ENCODE measurements at regions not wholly inside any gene's neighbourhood (a gene's known extent, or its start where the extent isn't known, plus 50 kb on each side); places are given as distances from the start of the nearest gene placed in this dataset.

DNA sequence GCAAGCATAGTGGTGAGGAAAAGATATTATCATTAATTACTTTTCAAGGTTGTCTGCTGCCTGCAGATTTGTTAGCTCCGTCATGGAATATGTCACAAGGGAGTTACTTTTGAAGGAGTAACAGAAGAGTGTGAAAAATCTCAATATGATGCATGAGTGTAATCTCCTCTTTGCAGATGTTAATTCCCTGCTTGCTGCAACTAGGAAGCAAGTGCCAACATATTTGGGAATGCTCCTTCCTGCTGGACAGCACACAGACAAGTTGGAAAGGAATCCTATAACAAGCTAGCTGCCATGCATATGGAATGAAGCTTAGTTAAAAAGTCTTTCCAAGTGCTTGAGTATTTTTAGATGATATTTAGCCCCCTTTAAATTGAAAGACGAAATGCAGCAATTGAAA is 2023.6 kb upstream of the CDH6 start:
- DNase-seq (ENCODE audit: low spot score in 2 of 2), result no peak
- H3K36me3 ChIP-seq, result no peaks in the 10 kb centered on the region
- peaks cover 0 to 10% of the 10 kb centered on the region in 2 donors for H3K9me3 ChIP-seq
- no peak overlapping the region for H3K27ac ChIP-seq
- no peaks in the 10 kb centered on the region for H3K4me1 ChIP-seq
- intact Hi-C loops (cut with DNase I; ENCODE audit: low total_unique reads), result no loop called here
- TF ChIP-seq, protein P1, sequence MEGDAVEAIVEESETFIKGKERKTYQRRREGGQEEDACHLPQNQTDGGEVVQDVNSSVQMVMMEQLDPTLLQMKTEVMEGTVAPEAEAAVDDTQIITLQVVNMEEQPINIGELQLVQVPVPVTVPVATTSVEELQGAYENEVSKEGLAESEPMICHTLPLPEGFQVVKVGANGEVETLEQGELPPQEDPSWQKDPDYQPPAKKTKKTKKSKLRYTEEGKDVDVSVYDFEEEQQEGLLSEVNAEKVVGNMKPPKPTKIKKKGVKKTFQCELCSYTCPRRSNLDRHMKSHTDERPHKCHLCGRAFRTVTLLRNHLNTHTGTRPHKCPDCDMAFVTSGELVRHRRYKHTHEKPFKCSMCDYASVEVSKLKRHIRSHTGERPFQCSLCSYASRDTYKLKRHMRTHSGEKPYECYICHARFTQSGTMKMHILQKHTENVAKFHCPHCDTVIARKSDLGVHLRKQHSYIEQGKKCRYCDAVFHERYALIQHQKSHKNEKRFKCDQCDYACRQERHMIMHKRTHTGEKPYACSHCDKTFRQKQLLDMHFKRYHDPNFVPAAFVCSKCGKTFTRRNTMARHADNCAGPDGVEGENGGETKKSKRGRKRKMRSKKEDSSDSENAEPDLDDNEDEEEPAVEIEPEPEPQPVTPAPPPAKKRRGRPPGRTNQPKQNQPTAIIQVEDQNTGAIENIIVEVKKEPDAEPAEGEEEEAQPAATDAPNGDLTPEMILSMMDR (IDR thresholded peaks at IDR 0.05), result no peak
- TF ChIP-seq POLR2A (IDR thresholded peaks at IDR 0.05) (no peak), POLR2AphosphoS5 (IDR thresholded peaks at IDR 0.05) (no peak)
- no peak overlapping the region for H3K4me3 ChIP-seq
- no peaks in the 10 kb centered on the region for H3K27me3 ChIP-seq

DNA sequence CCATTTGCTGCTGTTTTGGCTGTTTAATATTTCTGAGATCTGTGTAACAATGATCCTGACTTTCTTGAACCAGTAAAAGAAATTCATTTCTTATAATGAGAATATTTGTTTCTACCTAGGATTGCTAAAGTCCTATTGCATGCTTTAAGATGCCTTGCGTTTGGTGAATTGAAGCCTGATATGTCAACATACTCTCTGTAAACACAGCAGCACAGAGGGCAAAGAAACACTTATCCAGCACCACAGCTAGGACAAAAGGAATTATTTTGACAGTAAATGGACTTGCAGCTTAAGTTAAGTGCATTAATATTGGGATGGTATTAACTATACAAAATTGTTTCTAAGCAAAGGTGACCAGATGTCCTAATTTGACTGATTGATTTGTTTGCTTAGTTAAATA is 2031.2 kb upstream of the CDH6 start:
- intact Hi-C loops (cut with DNase I; ENCODE audit: low total_unique reads), result no loop called here
- Histone ChIP-seq H3K4me3 (no peak overlapping the region), H3K9me3 (no peaks in the 10 kb centered on the region), H3K27ac (no peak overlapping the region), H3K4me1 (no peaks in the 10 kb centered on the region), H3K36me3 (no peaks in the 10 kb centered on the region), H3K27me3 (no peaks in the 10 kb centered on the region)
- DNase-seq (ENCODE audit: low spot score in 2 of 2), result no peak
- TF ChIP-seq, protein P1 (IDR thresholded peaks at IDR 0.05), result no peak
- TF ChIP-seq POLR2AphosphoS5 (IDR thresholded peaks at IDR 0.05) (no peak), POLR2A (IDR thresholded peaks at IDR 0.05) (no peak)

DNA sequence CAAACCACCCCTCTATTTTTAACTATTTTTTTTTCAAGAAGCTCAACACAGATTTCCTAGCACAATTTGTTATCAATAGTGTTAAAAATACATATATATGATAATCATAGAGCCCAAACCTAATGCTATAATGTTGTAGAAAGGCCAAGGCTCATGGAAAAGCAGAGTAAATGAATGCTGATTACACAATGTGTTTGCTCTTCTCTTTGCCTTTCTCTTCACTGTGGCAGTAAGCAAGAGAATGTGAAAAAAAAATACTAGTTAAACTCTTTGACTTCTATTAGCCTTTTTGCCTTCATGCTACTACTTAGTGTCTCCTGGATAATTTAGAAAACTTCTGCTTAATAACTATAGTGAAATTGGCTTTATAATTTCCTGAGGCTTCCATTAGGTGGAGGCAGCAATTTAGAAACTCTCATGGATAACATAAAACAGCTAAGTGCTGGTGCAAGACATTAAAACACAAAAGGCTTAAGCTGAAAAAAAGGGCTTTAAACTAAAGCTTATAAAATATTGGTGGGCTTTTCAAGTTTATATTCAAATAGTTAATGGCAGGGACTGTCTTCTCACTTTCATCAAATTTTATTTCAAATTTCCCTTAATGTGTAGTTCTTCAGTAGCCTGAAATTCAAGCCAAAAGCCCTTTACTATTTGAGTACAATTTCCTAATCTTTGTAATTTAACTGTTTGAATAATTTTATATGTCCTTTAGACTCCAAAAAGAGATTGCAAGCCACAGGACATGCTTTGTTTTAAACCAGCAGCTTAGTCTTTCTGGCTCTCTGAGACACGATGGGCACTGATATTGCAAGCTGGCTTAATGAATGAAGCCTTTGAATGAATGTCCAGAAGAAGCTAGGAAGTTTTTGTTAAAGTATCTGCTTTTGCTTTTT is 2031.8 kb upstream of the CDH6 start:
- Histone ChIP-seq H3K27me3 (no peaks in the 10 kb centered on the region), H3K4me1 (no peaks in the 10 kb centered on the region), H3K9me3 (no peaks in the 10 kb centered on the region), H3K4me3 (no peak overlapping the region), H3K27ac (no peak overlapping the region), H3K36me3 (no peaks in the 10 kb centered on the region)
- no peak for DNase-seq (ENCODE audit: low spot score in 2 of 2)
- TF ChIP-seq POLR2A (IDR thresholded peaks at IDR 0.05), result no peak
- TF ChIP-seq, protein P1 (IDR thresholded peaks at IDR 0.05), result no peak
- TF ChIP-seq POLR2AphosphoS5 (IDR thresholded peaks at IDR 0.05), result no peak
- intact Hi-C loops (cut with DNase I; ENCODE audit: low total_unique reads), result no loop called here

DNA sequence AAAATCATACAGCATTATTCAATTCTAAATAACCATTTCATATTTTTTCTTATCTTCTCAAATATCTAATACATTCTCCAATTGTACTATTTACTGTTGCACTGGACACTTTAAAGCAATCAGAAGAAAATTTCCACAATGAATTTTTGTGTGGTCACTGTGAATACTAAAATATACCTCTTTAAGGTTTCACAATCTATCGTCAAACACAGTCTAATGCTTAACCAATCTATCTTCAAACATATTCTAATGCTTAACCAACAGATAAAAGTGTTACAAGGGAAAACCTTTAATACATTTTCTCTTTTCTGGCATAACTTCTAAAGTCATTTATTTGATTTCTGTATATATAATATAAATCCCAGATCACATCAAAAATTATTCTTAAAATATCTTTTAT is 2035.5 kb upstream of the CDH6 start:
- Histone ChIP-seq H3K4me3 (no peak overlapping the region), H3K4me1 (no peaks in the 10 kb centered on the region), H3K9me3 (no peaks in the 10 kb centered on the region), H3K27ac (no peak overlapping the region), H3K36me3 (no peaks in the 10 kb centered on the region), H3K27me3 (no peaks in the 10 kb centered on the region)
- no peak for DNase-seq (ENCODE audit: low spot score in 2 of 2)
- TF ChIP-seq, protein P1 (IDR thresholded peaks at IDR 0.05), result no peak
- TF ChIP-seq POLR2AphosphoS5 (IDR thresholded peaks at IDR 0.05) (no peak), POLR2A (IDR thresholded peaks at IDR 0.05) (no peak)
- intact Hi-C loops (cut with DNase I; ENCODE audit: low total_unique reads), result no loop called here

DNA sequence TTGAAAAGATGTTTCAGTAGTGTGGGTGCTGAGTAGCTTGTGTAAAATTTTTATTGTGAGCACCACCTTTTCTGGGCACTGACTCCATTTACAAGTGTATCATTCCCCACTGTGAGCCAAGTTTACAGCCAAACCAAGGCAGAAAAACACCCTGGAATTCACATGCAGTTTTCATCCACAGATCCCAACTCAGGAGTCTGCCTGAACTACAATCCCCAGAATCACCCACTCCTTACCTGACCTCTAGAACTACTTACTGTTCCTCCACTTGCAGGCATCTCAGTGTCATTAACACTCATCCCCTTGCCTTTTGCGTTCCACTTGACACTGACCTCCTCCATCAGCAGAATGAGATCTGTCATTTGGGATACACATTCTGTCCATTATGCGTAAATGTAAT is 2042.6 kb upstream of the CDH6 start:
- Histone ChIP-seq H3K27ac (no peak overlapping the region), H3K4me1 (no peaks in the 10 kb centered on the region), H3K9me3 (no peaks in the 10 kb centered on the region), H3K4me3 (no peak overlapping the region), H3K36me3 (no peaks in the 10 kb centered on the region), H3K27me3 (no peaks in the 10 kb centered on the region)
- TF ChIP-seq, protein P1 (IDR thresholded peaks at IDR 0.05), result no peak
- TF ChIP-seq POLR2A (IDR thresholded peaks at IDR 0.05) (no peak), POLR2AphosphoS5 (IDR thresholded peaks at IDR 0.05) (no peak)
- DNase-seq (ENCODE audit: low spot score in 2 of 2), result no peak
- intact Hi-C loops (cut with DNase I; ENCODE audit: low total_unique reads), result no loop called here
